ENCODE measurements at regions not wholly inside any gene's neighbourhood (a gene's known extent, or its start where the extent isn't known, plus 50 kb on each side); places are given as distances from the start of the nearest gene placed in this dataset.

DNA sequence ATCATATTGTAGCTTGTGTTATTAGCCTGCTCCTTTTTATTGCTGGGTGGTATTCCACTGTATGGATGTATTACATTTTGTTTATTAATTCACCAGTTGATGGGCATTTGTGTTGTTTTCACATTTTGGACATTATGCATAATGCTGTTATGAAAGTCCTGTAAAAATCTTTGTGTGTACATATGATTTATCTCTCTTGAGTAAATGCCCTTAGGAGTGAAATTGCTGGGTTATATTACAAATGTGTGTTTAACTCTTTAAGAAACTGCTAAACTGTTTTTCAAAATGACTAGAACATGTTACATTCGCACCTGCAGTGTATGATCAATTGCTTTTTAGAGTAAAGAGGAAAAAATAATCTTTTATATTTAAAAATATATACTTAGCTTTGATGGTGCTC lies 54.4 kb upstream of the TP53I11 start:
- TF ChIP-seq, protein P1, sequence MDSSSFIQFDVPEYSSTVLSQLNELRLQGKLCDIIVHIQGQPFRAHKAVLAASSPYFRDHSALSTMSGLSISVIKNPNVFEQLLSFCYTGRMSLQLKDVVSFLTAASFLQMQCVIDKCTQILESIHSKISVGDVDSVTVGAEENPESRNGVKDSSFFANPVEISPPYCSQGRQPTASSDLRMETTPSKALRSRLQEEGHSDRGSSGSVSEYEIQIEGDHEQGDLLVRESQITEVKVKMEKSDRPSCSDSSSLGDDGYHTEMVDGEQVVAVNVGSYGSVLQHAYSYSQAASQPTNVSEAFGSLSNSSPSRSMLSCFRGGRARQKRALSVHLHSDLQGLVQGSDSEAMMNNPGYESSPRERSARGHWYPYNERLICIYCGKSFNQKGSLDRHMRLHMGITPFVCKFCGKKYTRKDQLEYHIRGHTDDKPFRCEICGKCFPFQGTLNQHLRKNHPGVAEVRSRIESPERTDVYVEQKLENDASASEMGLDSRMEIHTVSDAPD (CRISPR knock-in tag; IDR thresholded peaks at IDR 0.05): no peak
- TF ChIP-seq, protein P2, sequence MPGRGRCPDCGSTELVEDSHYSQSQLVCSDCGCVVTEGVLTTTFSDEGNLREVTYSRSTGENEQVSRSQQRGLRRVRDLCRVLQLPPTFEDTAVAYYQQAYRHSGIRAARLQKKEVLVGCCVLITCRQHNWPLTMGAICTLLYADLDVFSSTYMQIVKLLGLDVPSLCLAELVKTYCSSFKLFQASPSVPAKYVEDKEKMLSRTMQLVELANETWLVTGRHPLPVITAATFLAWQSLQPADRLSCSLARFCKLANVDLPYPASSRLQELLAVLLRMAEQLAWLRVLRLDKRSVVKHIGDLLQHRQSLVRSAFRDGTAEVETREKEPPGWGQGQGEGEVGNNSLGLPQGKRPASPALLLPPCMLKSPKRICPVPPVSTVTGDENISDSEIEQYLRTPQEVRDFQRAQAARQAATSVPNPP (CRISPR knock-in tag; IDR thresholded peaks at IDR 0.05): no peak
